HG02571 (cell line): ENCODE measurements at regions not wholly inside any gene's neighbourhood (a gene's known extent, or its start where the extent isn't known, plus 50 kb on each side); places are given as distances from the start of the nearest gene placed in this dataset.
"Not testable (repeated sequence)": the region's sequence is repeated elsewhere in the genome, so short reads cannot be mapped to it uniquely, and the experiment has no call there.

Experiments used
- ATAC-seq: cut with Tn5 transposase; IDR thresholded peaks from one replicate; pipeline ENCODE4 v1.9.1; 2021; ENCODE audit warnings: mild to moderate bottlenecking, moderate library complexity; ENCODE audit not compliant: unreplicated experiment

DNA sequence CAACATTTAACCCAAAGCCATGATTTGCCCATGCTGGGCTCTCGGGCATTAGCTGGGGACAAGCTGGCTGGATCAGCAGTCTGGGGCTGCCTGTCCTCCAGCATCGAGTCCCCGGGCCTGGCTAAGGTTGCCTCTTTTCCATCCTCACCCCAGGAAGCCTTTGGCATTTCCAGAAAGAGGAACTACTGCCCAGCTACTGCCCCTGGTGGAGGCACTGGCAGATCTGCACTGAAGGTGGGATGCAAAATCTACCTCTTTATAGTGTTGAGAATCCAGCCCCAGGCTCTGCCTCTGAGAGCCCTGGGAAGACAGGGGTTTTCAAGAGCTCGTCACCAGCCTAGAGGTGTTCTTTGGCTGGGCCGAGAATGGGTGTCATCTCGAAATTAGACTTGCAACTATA, 635.9 kb downstream of the MATN1 start:
- ATAC-seq = no peak

DNA sequence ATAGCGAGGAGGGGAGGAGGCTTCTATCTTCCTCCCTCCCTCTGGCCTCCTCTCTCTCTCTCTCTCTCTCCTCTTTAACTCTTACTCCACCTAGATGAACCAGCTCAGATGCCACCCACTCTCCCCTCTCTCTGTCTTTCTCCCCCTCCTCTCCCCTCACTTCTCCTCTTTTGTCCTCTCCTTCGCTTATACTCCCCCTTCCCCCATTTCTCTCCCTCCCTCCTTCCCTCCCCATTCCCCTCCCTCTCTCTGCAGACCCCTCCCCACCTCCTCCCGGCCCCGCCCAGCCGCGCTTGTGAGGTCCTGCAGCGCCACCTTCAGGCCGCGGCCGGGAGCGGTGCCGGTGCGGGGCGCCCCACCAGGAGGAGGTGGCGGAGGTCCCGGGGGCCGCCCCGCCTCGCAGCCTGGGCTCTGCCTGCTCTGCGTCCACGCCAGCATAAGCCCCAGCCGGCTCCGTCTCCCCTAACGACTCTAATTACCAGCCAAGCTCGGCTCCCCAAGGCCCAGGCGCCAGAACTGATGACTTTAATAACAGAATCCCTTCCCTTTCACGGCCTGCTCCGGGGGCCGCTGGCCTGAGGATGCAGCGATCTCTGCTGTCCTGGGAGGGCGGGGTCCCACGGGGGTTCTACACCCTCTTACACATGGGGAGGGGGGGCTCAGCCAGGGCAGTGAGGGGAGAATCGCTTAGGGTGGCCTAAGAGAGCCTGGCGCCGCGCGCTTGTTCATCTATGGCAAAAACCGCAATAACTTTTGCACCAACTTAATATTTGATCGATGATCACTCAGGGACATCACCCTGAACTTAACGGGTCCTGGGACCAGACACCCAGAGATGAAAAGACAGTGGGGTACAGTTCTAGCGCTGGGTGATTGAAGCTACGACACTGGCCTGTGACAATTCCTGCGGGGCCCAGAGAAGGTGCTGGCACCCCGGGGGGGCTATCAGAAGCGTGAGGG, 637.3 kb downstream of the MATN1 start:
- ATAC-seq = no peak

GRCh38 chr1:30084909-30085571, 638.3 kb downstream of the MATN1 start:
- ATAC-seq = no peak

DNA sequence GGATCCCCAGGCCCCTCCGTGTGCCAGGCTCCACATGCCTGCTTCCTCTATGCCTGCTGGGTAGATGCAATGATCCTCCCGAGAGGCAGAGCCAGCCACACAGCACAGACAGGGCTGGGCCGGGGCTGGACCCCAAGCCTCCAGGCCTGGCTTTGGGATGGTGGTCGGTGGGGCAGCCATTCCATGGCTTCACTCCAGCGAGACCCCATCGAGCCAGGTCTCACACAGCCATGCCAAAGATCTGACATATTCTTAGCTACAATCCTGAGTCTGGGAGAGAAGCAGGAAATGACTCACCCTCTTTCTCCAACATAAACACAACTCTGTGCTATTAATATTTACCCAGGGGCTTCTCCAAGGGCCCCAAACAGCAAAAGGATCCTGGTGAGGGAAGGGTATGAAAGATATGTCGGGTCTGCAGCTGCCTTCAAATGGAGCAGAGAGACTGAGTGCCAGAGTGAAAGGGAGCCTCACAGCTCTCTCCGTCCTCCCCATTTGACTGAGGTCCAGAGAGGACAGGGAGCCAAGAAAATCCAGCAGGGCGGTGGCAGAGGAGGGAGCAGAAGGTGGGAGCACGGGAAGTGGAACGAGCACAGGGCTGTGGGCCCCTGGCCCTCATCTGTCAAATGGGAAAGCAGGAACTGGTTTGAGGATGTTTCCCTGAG, 639.5 kb downstream of the MATN1 start:
- ATAC-seq = no peak

DNA sequence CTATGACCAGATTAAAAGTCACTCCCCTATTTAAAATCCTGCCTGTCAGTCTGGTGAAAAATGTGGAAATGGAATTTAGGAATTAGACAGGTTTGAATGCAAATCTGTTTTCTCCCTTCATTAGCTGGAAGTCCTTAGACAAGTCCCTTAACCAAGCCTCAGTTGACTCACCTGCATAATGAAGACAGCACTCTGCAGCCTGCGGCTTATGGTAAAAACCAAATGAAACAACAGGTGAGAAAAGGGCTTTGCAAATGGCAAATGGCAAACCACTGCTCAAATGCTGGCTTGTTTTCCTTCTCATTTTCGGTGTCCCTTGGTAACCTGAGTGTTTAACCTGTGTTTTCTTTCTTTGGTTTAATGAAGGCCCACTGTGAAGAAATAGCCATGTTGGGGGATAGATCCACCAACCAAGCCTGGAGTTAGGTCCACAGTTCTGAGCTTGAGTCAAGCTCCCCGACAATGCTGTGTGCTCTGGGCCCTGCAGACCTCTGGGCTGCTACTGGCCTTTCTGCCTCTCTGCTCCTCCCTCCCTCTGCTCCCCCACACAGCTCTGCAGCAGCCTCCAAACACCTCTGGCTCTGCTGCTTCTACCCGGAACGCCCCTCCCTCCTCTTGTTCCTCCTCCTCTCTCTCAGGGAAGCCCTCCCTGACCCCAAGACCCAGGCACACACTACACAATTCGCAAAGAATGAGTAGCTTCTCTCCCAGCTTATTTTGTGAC, 641.8 kb downstream of the MATN1 start:
- ATAC-seq = no peak

DNA sequence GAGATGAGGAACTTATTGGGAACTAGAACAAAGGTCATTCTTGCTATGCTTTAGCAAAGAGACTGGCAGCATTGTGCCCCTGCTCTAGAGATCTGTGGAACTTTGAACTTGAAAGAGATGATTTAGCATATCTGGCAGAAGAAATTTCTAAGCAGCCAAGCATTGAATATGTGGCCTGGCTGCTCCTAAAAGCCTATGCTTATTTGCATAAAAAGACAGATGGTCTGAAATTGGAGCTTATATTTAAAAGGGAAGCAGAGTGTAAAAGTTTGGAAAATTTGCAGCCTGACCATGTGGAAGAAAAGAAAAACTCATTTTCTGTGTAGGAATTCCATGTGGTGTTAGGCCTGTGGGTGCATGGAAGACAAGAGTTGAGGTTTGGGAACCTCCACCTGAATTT, 647.5 kb downstream of the MATN1 start:
- ATAC-seq = not testable (repeated sequence)

DNA sequence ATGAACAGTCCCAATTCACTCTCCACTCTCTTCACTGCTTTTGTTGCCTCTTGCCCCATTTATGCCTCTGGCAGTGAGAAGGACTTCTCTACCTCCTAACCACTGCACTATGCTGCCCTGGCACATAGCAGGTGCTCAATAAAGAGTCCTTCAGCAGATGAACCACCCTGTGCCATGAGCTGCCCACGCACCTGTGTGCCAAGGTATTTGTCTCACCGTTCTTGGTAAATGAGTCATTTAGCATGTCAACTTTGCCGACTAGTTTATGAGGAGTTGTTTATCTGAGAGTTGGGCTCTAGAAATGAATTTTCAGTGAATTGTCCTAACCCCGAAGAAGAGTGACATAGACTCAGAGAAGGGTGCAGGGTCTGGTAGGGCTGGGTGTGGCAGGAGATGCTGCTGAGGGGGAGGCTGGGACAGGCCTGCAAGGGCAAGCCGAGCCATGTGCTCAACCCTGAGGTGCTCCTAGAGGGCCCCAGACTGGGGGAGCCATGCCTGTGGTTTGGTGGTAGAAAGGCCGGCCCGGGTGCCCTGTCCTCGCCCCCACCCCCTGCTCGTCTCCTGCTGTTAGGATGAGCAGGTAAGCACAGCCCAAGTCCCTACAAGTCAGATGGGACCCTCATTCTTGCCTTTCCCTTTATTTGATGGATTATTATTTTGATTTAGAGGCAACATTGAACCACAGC, 654.5 kb downstream of the MATN1 start:
- no peak for ATAC-seq

- ATAC-seq = no peak
Observed at GRCh38 chr1:30064547-30064946, 658.8 kb downstream of the MATN1 start.

- ATAC-seq = no peak
Observed at GRCh38 chr1:30063621-30064280, 659.6 kb downstream of the MATN1 start.

- no peak for ATAC-seq
Observed at GRCh38 chr1:30061292-30062220, 661.8 kb downstream of the MATN1 start.

DNA sequence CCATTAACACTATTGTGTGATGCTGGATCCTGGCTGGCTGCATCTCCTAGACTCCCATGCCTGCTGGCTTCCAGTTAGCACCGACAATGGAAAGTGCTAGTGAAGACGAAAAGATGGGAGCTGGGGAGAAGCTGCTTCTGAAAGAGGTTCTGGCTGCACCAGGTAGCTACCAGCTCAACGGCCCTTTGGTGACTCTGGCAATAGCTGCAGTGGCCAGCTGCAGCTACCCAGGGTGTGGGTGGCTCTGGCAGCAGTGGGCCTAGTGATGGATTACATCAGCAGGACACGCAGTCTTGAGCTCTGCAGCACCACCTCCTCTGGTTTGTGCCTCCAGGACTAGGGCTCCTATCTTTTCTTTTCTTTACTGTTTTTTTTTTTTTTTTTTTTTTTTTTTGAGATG, 662.6 kb downstream of the MATN1 start:
- no peak for ATAC-seq

DNA sequence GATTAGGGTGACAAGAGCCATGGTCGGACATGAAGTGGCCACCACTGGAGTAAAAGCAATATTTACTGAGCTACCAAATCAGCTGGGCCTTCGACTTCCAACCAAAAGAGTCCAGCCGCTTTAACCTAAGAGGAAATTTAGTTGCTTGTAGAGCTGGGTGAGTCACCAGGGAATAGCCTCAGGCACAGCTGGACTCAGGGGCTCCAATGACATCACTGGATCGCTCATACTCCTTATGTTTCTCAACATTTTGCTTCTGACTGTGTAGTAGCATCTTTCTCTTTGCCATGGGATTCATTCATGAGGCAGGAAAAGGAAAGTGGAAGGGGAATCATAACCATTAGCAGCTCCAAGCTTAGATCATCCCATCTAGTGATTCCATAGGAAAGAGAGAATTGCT, 664.4 kb downstream of the MATN1 start:
- ATAC-seq = no peak

- ATAC-seq = no peak
Observed at GRCh38 chr1:30054126-30054525, 669.3 kb downstream of the MATN1 start.

DNA sequence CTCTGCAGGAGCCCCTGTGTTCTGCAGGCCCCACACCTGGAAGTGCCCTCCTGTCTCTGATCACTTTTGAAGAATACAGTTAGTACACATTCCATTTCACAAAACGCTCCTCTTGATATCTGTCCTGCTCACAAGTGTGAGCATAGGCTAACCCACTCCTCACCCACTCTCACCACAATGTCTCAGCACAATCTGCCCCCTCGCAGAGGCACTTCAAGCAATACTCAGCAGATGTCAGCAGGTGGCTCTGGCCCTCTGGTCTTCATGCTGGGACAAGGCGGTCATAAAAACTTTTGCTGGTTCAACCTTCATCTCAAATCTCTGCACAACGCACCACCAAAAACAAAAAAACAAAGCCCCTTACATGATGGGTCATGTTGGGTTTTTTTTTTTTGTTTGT, 671.2 kb downstream of the MATN1 start:
- ATAC-seq = no peak

DNA sequence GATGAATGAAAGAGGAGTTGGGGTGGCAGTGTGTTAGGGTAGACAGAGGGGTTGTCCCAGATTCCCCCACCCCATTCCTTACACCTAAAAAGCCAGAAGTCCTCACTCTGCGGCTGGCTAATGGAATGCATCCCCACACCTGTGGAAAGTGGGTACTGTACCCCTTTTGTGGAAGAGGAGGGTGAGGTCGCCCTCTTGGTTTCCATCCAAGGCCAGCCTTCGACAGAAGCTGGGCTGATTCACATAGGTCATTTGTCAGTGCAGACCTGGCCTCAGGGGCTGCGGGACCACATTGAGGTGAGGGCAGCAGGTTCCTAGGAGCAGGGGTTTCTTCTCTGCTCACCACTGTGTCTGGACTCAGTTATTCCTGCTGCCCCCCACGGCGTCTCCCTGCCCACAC, 671.6 kb downstream of the MATN1 start:
- no peak for ATAC-seq

DNA sequence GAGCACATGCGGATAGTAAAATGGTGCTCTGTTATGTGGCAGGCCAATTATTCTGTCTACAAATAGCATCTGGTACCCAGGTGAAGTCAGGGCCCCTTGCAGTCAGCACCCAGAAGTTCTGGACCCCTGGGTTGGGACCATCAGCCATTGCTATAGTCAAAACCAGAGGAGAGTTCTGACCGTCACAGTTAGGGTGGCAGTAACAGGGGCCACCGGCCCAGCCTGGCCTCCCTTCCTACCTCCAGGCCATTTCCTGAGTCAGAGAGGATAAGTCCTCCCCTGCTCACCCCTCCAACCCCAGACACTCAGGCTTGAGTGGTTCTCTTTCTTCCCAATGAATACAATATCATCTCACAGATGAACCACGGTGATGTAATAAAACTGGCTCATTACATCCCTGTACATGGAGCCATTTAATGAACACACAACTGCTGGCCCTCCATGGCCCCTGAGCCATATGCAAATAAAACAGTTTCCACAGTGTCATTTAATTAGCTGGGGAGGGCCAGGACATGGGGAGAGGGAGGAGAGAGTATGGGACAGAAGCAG, 673.6 kb downstream of the MATN1 start:
- no peak for ATAC-seq

DNA sequence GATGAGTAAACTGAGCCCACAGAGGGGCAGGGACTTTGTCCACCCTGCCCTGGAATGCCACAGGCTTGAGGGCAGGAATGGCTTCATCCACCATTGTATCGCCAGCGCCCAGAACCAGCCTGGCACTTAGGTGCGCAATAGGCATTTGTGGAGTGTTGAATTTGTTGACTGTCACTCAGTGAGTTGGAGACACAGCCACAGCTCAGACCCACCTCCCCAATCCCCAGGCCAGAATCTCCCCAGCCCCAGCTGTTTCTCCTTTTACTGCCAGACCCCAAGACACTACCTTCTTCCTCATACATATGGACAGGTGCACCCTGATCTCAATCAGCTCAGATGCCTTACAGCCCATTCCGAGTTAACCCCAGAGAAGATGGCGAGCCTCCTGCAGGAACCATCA, 674.5 kb downstream of the MATN1 start:
- no peak for ATAC-seq

DNA sequence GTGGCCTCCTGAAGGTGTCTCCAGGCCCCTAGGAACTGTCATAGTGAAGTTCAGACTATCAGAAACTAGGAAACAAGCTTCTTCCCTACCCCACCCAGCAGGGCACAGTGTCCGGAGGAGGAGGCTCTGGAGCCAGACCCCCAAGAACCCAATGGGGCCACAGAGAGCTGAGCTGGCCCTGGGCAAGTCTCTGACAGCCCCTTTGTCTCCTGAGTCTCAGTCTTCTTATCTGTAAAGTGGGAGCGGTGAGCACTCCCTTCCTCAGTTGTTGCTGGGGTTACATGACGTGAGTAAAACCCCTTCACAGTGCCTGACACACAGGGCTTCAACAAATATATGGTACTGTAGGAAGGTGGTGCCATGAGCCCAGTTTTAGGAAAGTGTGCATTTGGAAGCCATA, 675.8 kb downstream of the MATN1 start:
- no peak for ATAC-seq

GRCh38 chr1:30046751-30047150, 676.6 kb downstream of the MATN1 start:
- ATAC-seq = no peak
